ENCODE measurements at regions not wholly inside any gene's neighbourhood (a gene's known extent, or its start where the extent isn't known, plus 50 kb on each side); places are given as distances from the start of the nearest gene placed in this dataset.
A peak's percentile ranks its signal among the peaks of the same experiment; 100 is the strongest.
"Not testable (repeated sequence)": the region's sequence is repeated elsewhere in the genome, so short reads cannot be mapped to it uniquely, and the experiment has no call there.

DNA sequence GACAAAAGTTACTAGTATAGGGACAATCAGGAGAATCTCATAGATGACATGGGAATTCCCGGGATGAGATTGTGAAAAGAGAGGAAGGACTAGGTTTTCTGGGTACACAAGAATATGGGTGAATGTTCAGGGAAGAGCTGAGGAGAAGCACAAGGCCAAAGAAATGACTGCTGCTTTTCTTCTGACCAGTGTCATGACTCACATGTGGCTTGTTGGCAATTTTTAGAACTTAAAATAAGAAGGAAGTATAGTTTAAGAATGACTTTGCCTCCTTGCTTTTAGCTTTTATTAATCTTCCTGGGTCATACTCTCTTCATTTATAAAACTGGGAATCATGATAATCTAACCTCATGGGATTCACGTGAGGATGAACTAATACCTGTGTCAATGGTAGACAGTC lies 652.4 kb upstream of the MEF2C start:
- intact Hi-C loops (cut with DNase I): no loop called here
- no peak for DNase-seq

DNA sequence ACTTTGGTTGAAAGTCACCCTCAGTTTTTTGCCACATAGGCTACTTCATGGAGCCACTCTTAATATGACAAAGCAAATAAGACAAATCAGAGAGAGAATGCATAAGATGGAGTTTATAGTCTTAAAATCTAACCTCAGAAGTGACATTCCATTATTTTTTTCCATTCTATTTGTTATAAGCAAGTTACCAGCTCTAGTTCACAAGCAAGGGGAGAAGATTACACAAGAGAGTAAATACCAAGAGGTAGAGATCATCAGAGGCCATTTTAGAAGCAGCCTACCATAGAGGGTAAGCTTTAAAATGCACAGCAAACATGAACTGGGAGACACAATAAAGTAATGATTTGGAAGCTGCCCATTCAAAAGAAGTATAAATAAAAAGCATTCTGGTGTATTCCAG lies 651.3 kb upstream of the MEF2C start:
- intact Hi-C loops (cut with DNase I): no loop called here
- no peak for DNase-seq

DNA sequence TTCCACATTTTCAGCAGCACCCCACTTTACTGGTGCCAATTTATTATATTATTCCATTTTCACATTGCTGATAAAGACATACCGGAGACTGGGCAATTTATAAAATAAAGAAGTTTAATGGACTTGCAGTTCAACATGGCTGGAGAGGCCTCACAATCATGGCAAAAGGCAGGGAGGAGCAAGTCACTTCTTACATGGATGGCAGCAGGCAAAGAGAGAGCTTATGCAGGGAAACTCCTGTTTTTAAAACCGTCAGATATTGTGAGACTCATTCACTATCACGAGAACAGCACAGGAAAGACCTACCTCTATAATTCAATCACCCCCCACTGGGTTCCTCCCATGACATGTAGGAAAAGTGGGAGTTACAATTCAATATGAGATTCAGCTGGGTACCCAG lies 641.8 kb upstream of the MEF2C start:
- intact Hi-C loops (cut with DNase I): no loop called here

DNA sequence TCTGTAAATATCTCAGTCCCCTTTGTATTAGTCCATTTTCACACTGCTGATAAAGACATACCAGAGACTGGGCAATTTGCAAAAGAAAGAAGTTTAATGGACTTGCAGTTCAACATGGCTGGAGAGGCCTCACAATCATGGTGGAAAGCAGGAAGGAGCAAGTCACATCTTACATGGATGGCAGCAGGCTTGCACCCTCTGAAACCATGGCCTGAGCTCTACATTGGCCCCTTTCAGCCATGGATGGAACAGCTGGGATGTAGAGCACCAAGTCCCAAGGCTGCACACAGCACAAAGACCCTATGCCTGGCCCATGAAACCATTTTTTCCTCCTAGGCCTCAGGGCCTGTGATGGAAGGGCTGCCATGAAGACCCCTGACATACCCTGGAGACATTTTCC lies 640.9 kb upstream of the MEF2C start:
- intact Hi-C loops (cut with DNase I); DNase-seq: not testable (repeated sequence)

More for the DNA sequence above, 641.8 kb upstream of the MEF2C start:
- no peak for DNase-seq

DNA sequence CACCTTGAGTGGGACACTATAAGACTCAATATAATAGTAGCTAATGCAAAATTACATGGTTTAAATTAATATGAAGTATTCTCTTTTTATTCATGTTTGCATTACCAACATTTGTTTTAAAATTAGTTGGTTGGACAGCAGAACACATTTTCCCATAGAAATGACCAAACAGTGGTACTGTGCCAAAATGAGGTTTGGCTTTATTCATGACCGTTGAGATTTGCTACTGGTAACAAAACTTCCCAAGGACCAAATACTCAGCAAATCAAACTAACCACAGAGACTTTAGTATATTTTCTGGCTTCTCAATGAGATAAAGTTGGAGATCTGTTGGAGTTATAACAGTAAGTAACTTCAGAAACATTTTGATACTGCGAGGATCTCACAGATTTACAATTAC lies 637.8 kb upstream of the MEF2C start:
- intact Hi-C loops (cut with DNase I): no loop called here
- DNase-seq: no peak

DNA sequence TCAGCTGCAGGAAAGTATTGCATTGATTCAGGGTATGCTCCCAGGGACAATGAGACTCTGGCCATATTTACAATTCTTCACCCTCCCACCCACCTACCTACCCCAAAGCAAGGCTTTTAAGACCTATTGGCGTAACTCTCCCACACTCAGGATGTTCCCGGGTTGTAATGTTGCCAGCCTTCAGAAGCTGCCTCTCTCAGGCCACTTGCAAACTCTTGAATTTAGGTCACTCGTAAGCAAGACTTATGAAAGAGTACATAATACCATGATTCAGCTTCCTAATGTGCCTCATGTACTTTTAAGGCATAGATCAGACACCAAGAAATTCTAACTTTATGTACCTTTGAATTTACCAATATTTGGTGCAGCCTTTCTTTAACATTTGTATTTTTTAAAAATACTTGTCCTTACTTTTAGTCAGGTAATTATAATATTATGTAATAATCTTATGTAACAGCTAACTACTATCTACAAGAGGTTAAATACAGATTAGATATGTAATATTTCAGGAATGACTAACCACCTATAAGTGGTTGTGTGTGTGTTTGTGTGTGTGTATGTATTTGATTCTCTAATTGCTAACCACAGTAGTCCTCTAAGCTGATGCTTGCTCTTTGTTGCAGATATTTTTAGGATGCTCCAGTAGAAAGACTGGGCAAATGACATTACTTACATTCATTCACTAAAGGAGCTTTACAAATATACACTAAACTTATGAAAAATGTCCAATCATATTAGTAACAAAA lies 630.5 kb upstream of the MEF2C start:
- intact Hi-C loops (cut with DNase I): no loop called here
- DNase-seq: no peak

DNA sequence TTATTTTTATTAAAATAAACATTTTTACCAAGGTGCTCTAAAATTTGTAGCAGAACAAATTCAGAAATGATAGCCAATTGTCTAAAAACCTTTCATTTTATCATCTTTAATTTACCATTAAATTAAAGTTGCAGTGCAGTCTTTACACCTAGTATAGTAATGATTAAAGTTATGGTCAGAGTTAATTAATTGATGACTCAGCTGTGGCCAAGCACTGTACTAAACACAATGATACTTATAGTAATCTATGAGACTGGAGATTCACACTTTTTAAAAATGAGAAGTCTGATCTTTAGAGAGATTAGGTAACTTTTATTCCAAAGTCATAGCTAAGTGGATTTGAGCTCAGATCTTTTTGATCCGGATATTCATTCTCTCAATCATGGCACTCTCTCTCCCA lies 621.1 kb upstream of the MEF2C start:
- intact Hi-C loops (cut with DNase I): no loop called here
- no peak for DNase-seq

DNA sequence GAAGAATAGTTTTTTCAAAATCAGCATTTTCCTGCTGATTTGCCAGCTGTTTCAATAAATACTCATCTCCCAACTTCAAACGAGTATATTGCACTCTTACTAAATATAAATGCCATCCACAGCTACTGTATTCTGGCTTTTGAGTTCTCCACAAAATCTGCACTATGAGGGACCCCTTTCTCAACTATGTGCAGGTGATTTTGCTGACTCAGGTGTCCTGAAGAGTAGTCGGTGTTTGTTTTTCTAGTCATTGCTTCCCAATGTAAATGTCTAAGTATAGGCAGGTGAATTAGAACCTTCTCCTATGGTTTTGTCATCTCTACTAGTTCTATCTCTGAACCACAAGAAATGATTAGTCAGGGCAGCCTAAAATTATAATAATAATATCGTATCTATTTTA lies 616.8 kb upstream of the MEF2C start:
- DNase-seq: no peak
- intact Hi-C loops (cut with DNase I): no loop called here

DNA sequence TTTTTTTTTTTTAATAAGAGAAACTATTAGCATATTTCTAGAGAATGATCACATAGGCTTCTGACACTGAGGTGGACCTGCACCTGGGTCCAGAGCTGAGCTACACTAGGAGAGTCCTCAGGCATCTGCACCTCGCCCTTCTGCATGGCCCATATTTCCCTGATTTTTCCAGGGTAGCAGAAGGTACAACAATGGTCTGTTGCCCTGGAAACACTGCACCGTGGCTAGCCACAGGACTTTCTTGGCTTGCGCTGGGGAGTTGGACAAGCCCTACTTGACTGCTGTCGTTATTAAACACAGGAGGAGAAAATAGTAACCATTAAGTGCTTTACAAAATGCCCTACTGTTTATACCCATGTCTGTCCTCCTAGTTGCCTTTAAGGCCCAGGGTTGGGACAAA lies 615.7 kb upstream of the MEF2C start:
- peak in 3 of 10 donors; percentile 7 to 46 (median 8) for DNase-seq
- intact Hi-C loops (cut with DNase I): no loop called here

DNA sequence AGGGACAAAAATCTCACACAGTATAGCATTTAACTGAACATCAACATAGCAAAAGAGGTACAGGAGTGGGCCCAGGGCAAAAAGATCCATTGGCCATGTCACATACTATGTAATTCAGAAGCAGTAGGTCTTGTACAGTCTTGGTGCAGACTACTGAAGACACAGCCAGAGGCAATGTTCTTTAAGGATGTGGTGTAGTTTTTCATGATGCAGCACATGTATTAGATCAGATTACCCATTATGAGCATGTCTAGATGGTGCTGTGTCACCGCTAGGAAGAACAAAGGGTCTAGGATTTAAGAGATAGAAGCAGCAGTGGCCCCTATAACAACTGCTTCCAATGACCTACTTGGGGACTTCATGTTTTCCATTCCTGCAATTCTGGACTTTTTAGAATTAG lies 610.4 kb upstream of the MEF2C start:
- intact Hi-C loops (cut with DNase I): no loop called here
- no peak for DNase-seq

DNA sequence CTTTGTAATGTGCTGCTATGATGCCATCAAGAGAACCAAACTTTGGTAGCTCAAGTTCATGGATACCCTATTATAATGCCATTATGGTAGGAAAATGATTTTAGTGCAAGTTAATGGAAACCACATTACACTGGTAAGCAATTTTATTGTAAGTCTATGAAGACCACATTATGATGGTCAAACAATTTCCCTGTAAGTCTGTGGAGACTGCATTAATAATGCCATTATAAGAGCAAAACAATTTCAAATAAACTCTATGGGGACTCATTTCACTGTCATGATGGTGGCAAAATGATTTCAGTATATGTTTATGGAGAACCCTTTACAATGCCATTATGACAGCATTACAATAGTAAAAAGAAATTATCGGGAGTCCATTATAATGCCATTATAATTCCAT lies 602.0 kb upstream of the MEF2C start:
- no peak for DNase-seq
- intact Hi-C loops (cut with DNase I): no loop called here

DNA sequence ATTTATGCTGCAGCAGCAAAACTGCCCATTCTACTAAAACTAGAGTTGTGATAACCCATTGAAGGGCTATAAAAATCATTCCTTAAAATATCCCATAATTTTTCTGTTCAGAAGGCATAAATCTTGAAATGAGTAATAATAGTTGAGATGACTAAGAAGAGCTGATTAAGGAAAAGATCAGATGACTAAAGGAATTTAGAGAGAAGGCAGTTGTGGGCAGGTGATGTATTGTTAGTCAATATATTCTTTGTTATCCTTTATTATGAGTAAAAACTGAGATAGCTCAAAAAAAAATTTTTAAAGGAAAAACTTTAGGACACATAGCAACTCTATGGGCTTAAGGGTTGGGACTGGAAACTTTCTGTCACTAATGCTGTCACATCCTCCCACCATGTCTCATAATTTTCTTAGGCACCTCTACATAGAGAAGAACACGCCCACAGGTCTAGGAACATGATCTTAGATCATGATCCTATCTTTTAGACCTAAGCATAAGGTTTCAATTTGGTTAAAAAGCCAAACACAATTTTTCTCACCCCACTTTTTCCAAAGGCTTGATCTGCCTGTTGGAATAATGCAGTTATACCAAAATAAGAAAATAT lies 597.5 kb upstream of the MEF2C start:
- no peak for DNase-seq
- intact Hi-C loops (cut with DNase I): no loop called here

DNA sequence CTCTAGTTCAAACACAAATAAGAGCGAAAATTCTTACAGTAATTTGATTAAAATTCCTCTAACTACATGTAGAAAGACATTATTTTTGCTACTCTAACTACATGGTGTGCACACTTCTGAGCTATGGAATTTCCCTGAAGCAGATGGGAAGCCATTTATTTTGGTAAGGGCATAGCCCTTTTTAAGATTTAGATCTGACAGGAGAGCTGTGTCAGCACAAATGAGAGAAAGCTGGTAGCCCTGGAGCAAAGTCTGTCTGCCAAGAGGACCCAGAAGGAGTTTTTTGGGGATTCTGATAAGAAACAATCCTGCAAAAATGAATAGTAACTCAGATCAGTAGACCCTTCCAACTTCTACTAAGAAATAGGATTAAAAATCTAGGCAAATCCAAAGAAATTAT lies 595.9 kb upstream of the MEF2C start:
- intact Hi-C loops (cut with DNase I): no loop called here
- no peak for DNase-seq

DNA sequence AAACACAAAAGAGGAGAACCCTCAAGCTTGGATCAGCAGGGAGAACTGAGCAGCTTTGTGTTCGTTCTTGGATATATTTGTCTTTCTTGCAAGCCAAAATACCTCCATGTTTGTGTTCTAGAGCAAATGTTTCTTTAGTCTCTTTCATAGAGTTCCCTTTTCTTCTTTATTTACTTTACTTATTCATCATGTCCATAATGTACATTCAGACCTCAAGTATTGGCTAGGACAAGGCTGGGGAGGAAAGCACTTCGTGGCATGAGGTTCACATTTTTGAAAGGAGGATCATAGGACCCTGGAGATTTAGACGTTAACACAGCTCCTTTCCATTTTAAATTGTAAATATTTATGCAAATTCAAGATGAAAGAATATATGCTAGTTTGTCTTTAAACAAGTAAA lies 590.2 kb upstream of the MEF2C start:
- intact Hi-C loops (cut with DNase I): no loop called here
- no peak for DNase-seq

DNA sequence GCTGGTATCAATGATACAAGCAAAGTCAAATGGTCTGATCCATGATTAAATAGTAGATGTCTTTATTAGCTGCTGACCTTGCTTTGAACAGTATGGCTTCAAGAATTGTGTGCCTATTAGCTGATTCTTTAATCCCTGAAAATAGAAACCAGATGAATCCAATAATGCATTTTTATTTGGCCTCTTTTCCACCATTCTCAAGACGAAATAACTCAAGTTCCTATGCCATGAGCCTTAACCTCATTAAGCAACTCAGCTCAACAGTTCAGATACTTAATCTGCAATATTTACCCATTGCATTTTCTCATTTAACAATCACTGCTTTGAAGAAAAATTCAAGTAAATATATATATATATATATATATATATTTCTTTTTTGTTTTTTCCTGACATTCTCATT lies 588.6 kb upstream of the MEF2C start:
- no peak for DNase-seq
- intact Hi-C loops (cut with DNase I): no loop called here

DNA sequence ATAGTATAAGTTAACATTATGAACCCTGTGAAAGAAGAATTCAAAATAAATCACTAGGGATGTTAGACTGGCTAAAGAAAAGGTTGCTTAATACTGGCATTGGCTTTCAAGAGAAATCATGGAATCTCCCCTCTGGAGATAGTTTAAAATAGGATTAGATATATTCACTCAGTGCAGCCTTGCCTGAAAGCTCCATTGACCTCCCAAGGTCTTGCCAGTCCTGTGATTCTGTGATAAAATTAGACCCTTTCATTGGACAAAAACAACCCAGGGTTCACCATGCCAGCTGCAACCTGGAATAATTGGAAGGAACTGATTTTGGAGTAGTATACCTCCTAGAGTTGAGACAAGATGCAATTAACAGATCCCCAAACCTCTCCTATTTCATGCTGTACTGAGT lies 588.1 kb upstream of the MEF2C start:
- intact Hi-C loops (cut with DNase I): no loop called here

DNA sequence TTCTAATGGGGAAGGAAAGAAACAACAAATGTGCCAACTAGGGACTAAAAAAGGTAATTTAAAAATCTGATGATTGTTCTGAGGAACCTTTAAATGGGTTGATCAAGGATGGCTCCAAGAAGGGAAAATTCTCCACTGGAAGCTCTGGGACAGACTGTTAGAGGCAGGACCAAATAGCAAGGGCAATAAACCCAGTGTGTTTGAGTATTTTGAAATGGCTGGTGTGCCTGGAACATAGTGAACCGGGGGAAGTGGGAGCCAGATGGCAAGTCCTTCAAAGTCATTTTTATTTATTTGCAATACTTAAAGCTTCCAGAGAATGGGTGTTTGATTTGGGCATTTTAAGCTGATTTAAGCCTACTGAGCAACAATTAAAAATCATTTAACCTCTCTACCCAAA lies 587.7 kb upstream of the MEF2C start:
- intact Hi-C loops (cut with DNase I): no loop called here

More for the DNA sequence above, 588.1 kb upstream of the MEF2C start:
- no peak for DNase-seq

DNA sequence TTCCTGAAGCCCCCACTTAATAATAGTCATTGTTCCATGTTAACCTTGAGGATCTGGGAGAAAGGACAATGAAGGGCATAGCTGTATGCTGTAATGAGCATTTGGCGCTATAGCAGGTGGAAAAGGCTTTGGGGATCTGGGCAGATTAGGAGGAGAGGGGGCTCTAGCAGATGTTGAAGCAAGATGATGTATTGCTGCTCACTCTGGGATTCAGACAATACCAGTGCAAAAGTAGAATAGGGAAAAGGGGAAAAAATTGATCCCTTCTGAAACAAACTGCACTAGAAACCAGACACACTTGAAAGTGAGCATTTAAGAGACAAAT lies 575.3 kb upstream of the MEF2C start:
- no peak for DNase-seq

More for the DNA sequence above, 587.7 kb upstream of the MEF2C start:
- DNase-seq: no peak

DNA sequence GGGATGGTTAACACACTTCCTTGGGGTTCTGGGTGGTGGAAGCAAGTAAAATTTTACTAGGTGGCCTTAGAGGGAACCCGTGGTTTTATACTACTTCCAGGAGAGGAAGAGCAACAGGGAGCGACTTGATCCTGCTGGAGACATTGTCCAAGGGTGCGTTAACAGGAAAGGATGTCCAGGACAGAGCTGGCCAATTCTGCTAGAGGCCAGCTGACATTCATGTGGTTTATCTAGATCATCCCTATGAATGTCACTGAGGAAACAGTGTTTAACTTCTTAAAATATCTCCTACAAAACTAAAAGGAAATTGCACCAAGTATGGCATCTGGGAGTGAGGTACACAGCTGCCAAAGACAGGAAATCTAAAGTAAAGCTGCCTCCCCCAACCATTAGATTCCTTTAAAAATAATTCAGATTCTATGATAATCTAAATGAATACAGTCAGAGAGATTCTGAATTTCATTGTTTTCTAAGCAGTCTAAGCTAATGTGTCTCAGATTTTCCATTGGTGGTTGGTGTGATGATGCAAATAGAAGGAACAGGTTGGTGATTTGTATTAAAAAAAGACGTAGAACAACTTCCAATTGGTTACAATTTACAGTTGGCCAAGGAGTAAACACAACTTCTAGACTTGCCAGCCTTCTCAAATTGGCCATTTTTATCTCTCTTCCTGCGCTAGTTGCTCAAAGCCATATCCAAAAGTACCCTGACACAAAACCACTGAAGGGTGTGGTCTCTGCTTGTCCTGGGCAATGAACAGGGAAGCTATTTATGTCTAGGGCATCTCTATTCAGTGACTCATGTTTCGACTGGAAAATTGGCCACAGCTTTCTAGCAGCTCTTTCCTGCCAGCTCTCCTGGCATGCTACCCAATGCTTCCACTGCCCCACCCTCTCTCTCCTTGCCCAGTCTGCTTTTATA lies 574.7 kb upstream of the MEF2C start:
- intact Hi-C loops (cut with DNase I): no loop called here
- peak in 5 of 10 donors; percentile 6 to 77 (median 9) for DNase-seq

More for the DNA sequence above, 575.3 kb upstream of the MEF2C start:
- intact Hi-C loops (cut with DNase I): no loop called here

DNA sequence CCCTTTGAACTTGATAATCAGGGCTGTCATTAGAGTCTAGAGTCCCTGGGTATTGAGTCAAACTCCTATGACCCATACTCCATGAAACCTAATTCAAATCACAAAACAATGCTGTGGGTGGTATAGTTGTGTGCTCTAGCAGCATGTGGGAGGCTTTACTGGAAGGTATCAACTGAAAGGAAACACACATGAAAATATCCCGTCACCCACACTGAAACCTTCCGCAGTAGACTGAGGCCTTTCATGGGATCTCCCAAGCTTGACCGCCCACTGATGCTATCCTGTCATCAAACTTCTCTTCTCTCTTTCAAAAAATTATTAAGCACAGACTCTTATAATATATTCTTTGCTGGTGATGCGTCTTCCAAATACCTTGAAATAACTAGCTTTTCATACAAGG lies 569.1 kb upstream of the MEF2C start:
- DNase-seq: no peak
- intact Hi-C loops (cut with DNase I): no loop called here

DNA sequence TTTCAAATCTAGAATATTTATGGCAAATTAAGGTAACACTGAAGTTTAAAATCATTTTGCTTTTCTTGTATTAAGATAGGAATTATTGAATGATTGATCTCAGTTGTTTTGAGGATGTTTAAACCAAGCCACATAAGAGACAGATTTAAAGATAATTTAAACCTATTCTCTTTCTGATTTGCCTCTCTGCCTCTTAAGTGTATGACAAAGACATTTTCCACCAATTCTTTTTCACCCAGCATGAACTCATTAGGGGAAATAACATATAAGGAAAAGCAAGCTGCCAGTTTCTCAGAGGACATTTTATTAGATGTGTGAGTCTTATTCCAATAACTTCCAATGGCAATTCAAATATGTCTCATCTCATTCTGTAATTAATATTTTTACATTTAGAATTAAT lies 568.3 kb upstream of the MEF2C start:
- DNase-seq: no peak
- intact Hi-C loops (cut with DNase I): no loop called here

DNA sequence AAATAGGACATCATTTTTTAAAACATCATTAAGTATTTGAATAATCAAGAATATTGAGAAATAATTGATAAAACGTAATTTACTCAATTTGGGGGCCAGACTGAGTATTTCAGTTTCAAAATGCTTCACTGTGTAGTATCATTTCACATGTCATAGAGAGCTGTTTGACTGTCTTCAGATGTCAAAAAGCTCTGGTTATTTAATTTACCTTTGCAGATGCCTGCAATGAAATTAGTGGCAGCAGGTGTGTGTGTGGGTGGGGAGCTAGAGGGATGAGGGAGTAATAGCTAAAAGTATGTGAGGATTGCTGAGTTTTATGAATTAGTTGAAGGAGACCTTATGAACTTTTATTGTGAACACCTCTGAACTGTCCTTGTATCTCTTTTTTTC lies 567.2 kb upstream of the MEF2C start:
- no peak for DNase-seq
- intact Hi-C loops (cut with DNase I): no loop called here

Data from posterior cingulate gyrus (tissue), 11 donors.